Tibial artery (tissue), 4 donors: ENCODE measurements at regions not wholly inside any gene's neighbourhood (a gene's known extent, or its start where the extent isn't known, plus 50 kb on each side); places are given as distances from the start of the nearest gene placed in this dataset.

ENCODE experiments used
- DNase-seq, 2 donors: peaks; one replicate each; pipeline ENCODE4 v3.0.0-alpha.2; 2019
- H3K27ac ChIP-seq, 2 donors: fragments of 200-600 bp; sonication (generic) in 1 of 2; 1 replicate in 1 of 2; 2 replicates in 1 of 2; pipeline ENCODE4 v1.5.1; 2018 to 2019; ENCODE audit warnings: mild to moderate bottlenecking in 1 of 2
- H3K27me3 ChIP-seq, 2 donors: fragments of 200-600 bp; sonication (generic) in 1 of 2; one replicate each; pipeline versions ENCODE4 v1.5.1 to v1.6.0; 2016 to 2019
- H3K36me3 ChIP-seq, 3 donors: fragments of 200-600 bp; sonication (generic) in 2 of 3; one replicate each; pipeline ENCODE4 v1.5.1; 2016 to 2019; ENCODE audit warnings: mild to moderate bottlenecking in 2 of 3
- H3K4me1 ChIP-seq, 4 donors: fragments of 200-600 bp; sonication (generic) in 2 of 4; 1 replicate in 3 of 4; 2 replicates in 1 of 4; pipeline ENCODE4 v1.5.1; 2016 to 2019
- H3K4me3 ChIP-seq, 2 donors: fragments of 200-600 bp; sonication (generic) in 1 of 2; 1 replicate in 1 of 2; 2 replicates in 1 of 2; pipeline ENCODE4 v1.5.1; 2018 to 2019; ENCODE audit warnings: mild to moderate bottlenecking in 2 of 2
- H3K9me3 ChIP-seq, 3 donors: fragments of 200-600 bp; sonication (generic) in 1 of 3; one replicate each; pipeline ENCODE4 v1.5.1; 2016 to 2019
- intact Hi-C: fragments of 100-400 bp; cut with DNase I; formaldehyde crosslinking; loops from one replicate; pipeline ENCODE4 v1.15.0; 2023; ENCODE audit warnings: low total_unique reads
- TF ChIP-seq, protein P1 (sequence below), 2 experiments: fragments of 200-600 bp in 1 of 2; fragments of 450-650 bp in 1 of 2; IDR thresholded peaks; one replicate each; pipeline ENCODE4 v1.5.1; 2017 to 2019; ENCODE audit warnings: antibody characterized with exemption in 2 of 2, mild to moderate bottlenecking in 1 of 2, moderate library complexity in 1 of 2

- Histone ChIP-seq H3K4me1 (no peaks in the 10 kb centered on the region), H3K27ac (no peak overlapping the region), H3K9me3 (peaks cover 0 to 8% (median 0%) of the 10 kb centered on the region in 3 donors), H3K36me3 (no peaks in the 10 kb centered on the region), H3K4me3 (no peak overlapping the region), H3K27me3 (no peaks in the 10 kb centered on the region)
- TF ChIP-seq, protein P1, sequence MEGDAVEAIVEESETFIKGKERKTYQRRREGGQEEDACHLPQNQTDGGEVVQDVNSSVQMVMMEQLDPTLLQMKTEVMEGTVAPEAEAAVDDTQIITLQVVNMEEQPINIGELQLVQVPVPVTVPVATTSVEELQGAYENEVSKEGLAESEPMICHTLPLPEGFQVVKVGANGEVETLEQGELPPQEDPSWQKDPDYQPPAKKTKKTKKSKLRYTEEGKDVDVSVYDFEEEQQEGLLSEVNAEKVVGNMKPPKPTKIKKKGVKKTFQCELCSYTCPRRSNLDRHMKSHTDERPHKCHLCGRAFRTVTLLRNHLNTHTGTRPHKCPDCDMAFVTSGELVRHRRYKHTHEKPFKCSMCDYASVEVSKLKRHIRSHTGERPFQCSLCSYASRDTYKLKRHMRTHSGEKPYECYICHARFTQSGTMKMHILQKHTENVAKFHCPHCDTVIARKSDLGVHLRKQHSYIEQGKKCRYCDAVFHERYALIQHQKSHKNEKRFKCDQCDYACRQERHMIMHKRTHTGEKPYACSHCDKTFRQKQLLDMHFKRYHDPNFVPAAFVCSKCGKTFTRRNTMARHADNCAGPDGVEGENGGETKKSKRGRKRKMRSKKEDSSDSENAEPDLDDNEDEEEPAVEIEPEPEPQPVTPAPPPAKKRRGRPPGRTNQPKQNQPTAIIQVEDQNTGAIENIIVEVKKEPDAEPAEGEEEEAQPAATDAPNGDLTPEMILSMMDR (IDR thresholded peaks at IDR 0.05), result no peak
- intact Hi-C loops, result no loop called here
- DNase-seq, result no peak
Observed at GRCh38 chr15:30030345-30030744, 52.4 kb upstream of the GOLGA8J start.

DNA sequence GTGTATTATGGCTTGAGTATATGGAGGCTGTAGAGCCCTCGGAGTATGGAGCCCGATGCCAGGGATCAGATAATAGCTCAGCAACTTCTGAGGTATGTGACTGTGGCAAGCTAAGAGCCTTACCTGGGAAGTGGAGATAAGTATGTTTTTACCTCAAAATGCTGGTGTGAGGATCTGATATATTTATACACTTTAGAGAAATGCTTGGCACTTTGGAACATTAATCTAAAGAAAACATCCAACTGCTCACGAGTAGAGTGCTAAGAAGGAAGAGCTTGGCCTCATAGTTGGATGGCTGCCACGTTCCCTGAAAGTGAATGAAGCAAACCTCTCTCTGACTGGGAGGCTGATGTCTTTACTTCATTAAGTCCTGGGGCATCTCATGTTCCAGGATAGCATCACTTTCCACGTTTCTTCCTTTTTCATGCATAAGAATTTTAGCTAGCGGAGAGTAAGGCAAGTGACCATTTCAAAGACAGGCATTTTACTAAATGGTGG, 58.9 kb upstream of the GOLGA8J start:
- Histone ChIP-seq H3K9me3 (peaks cover 0 to 4% (median 0%) of the 10 kb centered on the region in 3 donors), H3K4me1 (no peaks in the 10 kb centered on the region), H3K27ac (no peak overlapping the region), H3K36me3 (no peaks in the 10 kb centered on the region), H3K4me3 (no peak overlapping the region), H3K27me3 (no peaks in the 10 kb centered on the region)
- no peak for DNase-seq
- TF ChIP-seq, protein P1 (IDR thresholded peaks at IDR 0.05), result no peak
- intact Hi-C loops, result no loop called here

- H3K27me3 ChIP-seq, result peaks cover 0 to 6% of the 10 kb centered on the region in 2 donors
- intact Hi-C loops, result no loop called here
Observed at GRCh38 chr15:30010746-30011145, 72.0 kb upstream of the GOLGA8J start.

DNA sequence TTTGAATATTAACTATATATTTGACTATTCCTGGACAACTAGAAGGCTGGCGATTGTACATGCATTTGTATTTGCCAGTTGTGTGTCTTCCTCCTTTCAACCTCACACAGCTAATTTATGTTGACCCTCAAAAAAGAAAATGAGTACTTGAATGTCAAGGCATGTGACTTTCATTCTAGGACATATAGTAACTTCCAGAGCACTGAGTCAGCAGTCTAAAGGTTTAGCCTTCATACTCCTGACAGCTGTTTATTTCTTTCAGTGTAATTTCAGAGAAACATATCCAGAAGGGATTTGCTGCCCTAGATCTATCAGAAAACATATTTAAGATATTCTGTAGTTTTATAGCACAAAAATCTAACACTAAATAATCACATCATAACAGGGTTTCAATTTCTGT, 74.6 kb upstream of the GOLGA8J start:
- Histone ChIP-seq H3K36me3 (no peaks in the 10 kb centered on the region), H3K4me3 (no peak overlapping the region), H3K4me1 (no peaks in the 10 kb centered on the region), H3K9me3 (no peaks in the 10 kb centered on the region), H3K27me3 (peaks cover 0 to 6% of the 10 kb centered on the region in 2 donors), H3K27ac (no peak overlapping the region)
- TF ChIP-seq, protein P1 (IDR thresholded peaks at IDR 0.05), result no peak
- no peak for DNase-seq
- intact Hi-C loops, result no loop called here

More at GRCh38 chr15:30010746-30011145, 72.0 kb upstream of the GOLGA8J start:
- H3K4me3 ChIP-seq, result no peak overlapping the region
- no peak overlapping the region for H3K27ac ChIP-seq
- TF ChIP-seq, protein P1 (IDR thresholded peaks at IDR 0.05), result no peak
- no peak for DNase-seq
- no peaks in the 10 kb centered on the region for H3K36me3 ChIP-seq
- no peaks in the 10 kb centered on the region for H3K9me3 ChIP-seq
- no peaks in the 10 kb centered on the region for H3K4me1 ChIP-seq

GRCh38 chr15:30001602-30002001, 81.2 kb upstream of the GOLGA8J start:
- Histone ChIP-seq H3K9me3 (no peaks in the 10 kb centered on the region), H3K27ac (no peak overlapping the region), H3K4me3 (no peak overlapping the region), H3K36me3 (no peaks in the 10 kb centered on the region), H3K4me1 (no peaks in the 10 kb centered on the region), H3K27me3 (no peaks in the 10 kb centered on the region)
- TF ChIP-seq, protein P1 (IDR thresholded peaks at IDR 0.05), result no peak
- intact Hi-C loops, result no loop called here
- no peak for DNase-seq

DNA sequence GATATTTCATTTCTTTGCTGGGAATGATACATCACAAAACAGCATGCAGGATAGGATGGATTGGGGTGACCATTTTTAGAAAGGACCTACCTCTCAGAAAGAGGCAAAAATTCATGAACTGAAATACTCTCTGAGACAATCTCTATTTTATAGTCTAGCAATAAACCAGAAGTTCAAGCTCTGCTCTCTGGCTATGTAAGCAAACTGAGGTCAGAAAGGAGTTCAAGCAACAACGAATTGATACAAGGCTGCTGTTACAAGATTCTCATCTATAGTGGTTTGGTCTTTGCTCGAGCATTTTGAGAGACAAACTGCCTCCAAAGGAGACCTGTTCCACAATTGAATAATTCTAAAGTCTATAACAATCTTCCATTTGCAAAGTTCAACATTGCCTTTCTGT, 84.7 kb upstream of the GOLGA8J start:
- TF ChIP-seq, protein P1 (IDR thresholded peaks at IDR 0.05), result no peak
- H3K36me3 ChIP-seq, result no peaks in the 10 kb centered on the region
- intact Hi-C loops, result no loop called here
- no peaks in the 10 kb centered on the region for H3K27me3 ChIP-seq
- no peaks in the 10 kb centered on the region for H3K9me3 ChIP-seq
- H3K4me3 ChIP-seq, result no peak overlapping the region
- H3K27ac ChIP-seq, result no peak overlapping the region
- no peak for DNase-seq
- no peaks in the 10 kb centered on the region for H3K4me1 ChIP-seq
